ENCODE measurements at regions not wholly inside any gene's neighbourhood (a gene's known extent, or its start where the extent isn't known, plus 50 kb on each side); places are given as distances from the start of the nearest gene placed in this dataset.

DNA sequence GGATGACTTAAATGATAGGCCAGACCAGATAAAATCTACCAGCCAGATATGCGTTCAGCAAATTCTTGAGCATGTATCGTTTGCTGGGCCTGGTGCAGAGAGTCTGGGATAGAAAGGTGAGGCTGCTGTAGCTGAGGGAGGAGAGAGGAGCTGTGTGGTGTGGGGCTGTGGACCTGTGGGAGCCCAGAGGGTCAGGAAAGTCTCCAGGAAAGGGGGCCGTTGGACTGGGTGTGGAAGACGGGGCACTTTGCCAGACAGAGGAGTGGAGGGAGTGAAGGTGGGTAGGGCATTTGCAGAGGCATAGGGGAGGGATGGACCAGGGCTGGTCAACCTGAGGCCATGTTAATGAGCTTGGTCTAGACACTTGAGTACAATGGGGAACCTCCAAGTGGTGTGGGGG, 124.7 kb upstream of the UNC5B start:
- CTCF ChIA-PET, result interaction anchor here (0.6 to 1.4 kb wide), 4 partner anchors 114 to 182 kb away, joined by 3 to 4 read pairs (median 3); no protein-coding TSS in a partner anchor
- no peak for DNase-seq
- H2AFZ ChIP-seq (ENCODE audit: low read depth), result no peak overlapping the region
- POLR2A ChIA-PET, result no interaction called here
- H3K9me3 ChIP-seq, result no peaks in the 10 kb centered on the region
- no peak overlapping the region for H3K27ac ChIP-seq (ENCODE audit: low read depth in 2 of 2, low read length in 1 of 2)
- no peaks in the 10 kb centered on the region for H3F3A ChIP-seq (replicated peaks; ENCODE audit: insufficient read depth)
- no peaks in the 10 kb centered on the region for H3K36me3 ChIP-seq (replicated peaks in 1 of 2; ENCODE audit: control insufficient read depth in 1 of 2, insufficient read depth in 2 of 2, low read length in 1 of 2)
- no peaks in the 10 kb centered on the region for H4K20me1 ChIP-seq (ENCODE audit: insufficient read depth)
- H3K4me2 ChIP-seq, result no peak overlapping the region
- peaks cover 10% of the 10 kb centered on the region; the same call in 1 of the 2 replicates for H3K27me3 ChIP-seq (ENCODE audit: insufficient read depth)
- H3K9me2 ChIP-seq, result no peaks in the 10 kb centered on the region
- TF ChIP-seq MXI1 (IDR thresholded peaks at IDR 0.05; ENCODE audit: low read depth, low read length) (no peak), TAF1 (IDR thresholded peaks at IDR 0.05; ENCODE audit: borderline replicate concordance, low read depth, low read length) (no peak), REST (IDR thresholded peaks at IDR 0.05; ENCODE audit: low read depth, low read length) (no peak), CHD2 (IDR thresholded peaks at IDR 0.05; ENCODE audit: low read length, partially characterized antibody) (no peak), TEAD4 (IDR thresholded peaks at IDR 0.05; ENCODE audit: borderline replicate concordance, insufficient read depth) (no peak), POLR2AphosphoS5 (IDR thresholded peaks at IDR 0.05; ENCODE audit: low read depth, low read length) (no peak), NFIC (IDR thresholded peaks at IDR 0.05; ENCODE audit: borderline replicate concordance) (no peak), ELF1 (IDR thresholded peaks at IDR 0.05) (no peak), FOXJ3 (CRISPR knock-in tag; IDR thresholded peaks at IDR 0.05) (no peak), USF1 (IDR thresholded peaks at IDR 0.05; ENCODE audit: borderline replicate concordance, low read depth) (no peak), YY1 (IDR thresholded peaks at IDR 0.05; ENCODE audit: low read depth) (no peak), EZH2phosphoT487 (IDR thresholded peaks at IDR 0.05; ENCODE audit: borderline replicate concordance, low read depth) (no peak), JUND (IDR thresholded peaks at IDR 0.05) (no peak)
- WGBS (ENCODE audit: low lambda C conversion rate), result 35% methylated on average over 4 of the region's 4 CpGs
- H3K4me1 ChIP-seq (ENCODE audit: control insufficient read depth in 1 of 2, insufficient read depth in 2 of 2, low read depth in 1 of 2, low read length in 1 of 2), result peaks cover 0 to 8% of the 10 kb centered on the region in 2 experiments; a peak in 1 of 4 replicates
- no peak overlapping the region for H3K9ac ChIP-seq
- no peak overlapping the region for H3K4me3 ChIP-seq (ENCODE audit: low read depth in 2 of 2, low read length in 1 of 2)
- H3K79me2 ChIP-seq (ENCODE audit: insufficient read depth), result no peaks in the 10 kb centered on the region

DNA sequence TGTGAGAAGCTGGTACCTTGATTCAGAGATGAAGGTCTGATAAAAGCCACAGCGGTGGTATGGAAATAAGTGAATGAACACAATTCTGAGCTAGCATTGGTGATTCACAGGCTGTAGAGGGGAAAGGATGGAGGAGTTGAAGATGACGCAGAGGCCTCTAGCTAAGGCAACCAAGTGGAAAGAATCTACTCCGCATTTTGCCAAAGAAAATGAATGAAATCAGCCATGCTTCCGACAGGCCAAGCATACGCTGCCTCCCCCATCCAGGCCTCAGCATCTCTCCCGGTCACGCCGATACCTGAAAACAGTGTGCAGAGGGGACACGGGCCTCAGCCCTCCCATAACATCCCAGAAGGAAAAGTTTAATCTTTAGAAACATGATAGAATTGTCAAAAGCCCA, 124.3 kb upstream of the UNC5B start:
- Histone ChIP-seq H3K36me3 (replicated peaks in 1 of 2; ENCODE audit: control insufficient read depth in 1 of 2, insufficient read depth in 2 of 2, low read length in 1 of 2) (no peaks in the 10 kb centered on the region), H3K4me2 (no peak overlapping the region), H3K27ac (ENCODE audit: low read depth in 2 of 2, low read length in 1 of 2) (no peak overlapping the region), H3K27me3 (ENCODE audit: insufficient read depth) (peaks cover 10% of the 10 kb centered on the region; the same call in 1 of the 2 replicates), H3F3A (replicated peaks; ENCODE audit: insufficient read depth) (no peaks in the 10 kb centered on the region), H2AFZ (ENCODE audit: low read depth) (no peak overlapping the region), H3K4me3 (ENCODE audit: low read depth in 2 of 2, low read length in 1 of 2) (no peak overlapping the region), H3K79me2 (ENCODE audit: insufficient read depth) (no peaks in the 10 kb centered on the region), H3K9ac (no peak overlapping the region), H3K9me3 (no peaks in the 10 kb centered on the region), H3K4me1 (ENCODE audit: control insufficient read depth in 1 of 2, insufficient read depth in 2 of 2, low read depth in 1 of 2, low read length in 1 of 2) (peaks cover 0 to 8% of the 10 kb centered on the region in 2 experiments; a peak in 1 of 4 replicates), H3K9me2 (no peaks in the 10 kb centered on the region), H4K20me1 (ENCODE audit: insufficient read depth) (no peaks in the 10 kb centered on the region)
- WGBS (ENCODE audit: low lambda C conversion rate), result 80% methylated on average over 9 of the region's 9 CpGs
- ChIA-PET POLR2A (no interaction called here), CTCF (interaction anchor here (0.6 to 1.4 kb wide), 2 partner anchors 118 to 119 kb away, joined by 3 read pairs; no protein-coding TSS in a partner anchor)
- no peak for DNase-seq
- TF ChIP-seq, protein P1, sequence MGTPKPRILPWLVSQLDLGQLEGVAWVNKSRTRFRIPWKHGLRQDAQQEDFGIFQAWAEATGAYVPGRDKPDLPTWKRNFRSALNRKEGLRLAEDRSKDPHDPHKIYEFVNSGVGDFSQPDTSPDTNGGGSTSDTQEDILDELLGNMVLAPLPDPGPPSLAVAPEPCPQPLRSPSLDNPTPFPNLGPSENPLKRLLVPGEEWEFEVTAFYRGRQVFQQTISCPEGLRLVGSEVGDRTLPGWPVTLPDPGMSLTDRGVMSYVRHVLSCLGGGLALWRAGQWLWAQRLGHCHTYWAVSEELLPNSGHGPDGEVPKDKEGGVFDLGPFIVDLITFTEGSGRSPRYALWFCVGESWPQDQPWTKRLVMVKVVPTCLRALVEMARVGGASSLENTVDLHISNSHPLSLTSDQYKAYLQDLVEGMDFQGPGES (IDR thresholded peaks at IDR 0.05; ENCODE audit: low read depth, low read length), result no peak
- no peak for TF ChIP-seq SIN3A (IDR thresholded peaks at IDR 0.05; ENCODE audit: borderline replicate concordance, low read depth, low read length)
- TF ChIP-seq SMC3 (IDR thresholded peaks at IDR 0.05; ENCODE audit: low read depth, low read length), result no peak
- no peak for TF ChIP-seq NFIC (IDR thresholded peaks at IDR 0.05; ENCODE audit: borderline replicate concordance)
- TF ChIP-seq FOSL2 (IDR thresholded peaks at IDR 0.05; ENCODE audit: borderline replicate concordance, low read depth), result no peak
- no peak for TF ChIP-seq YY1 (IDR thresholded peaks at IDR 0.05; ENCODE audit: low read depth)
- TF ChIP-seq USF1 (IDR thresholded peaks at IDR 0.05; ENCODE audit: borderline replicate concordance, low read depth), result no peak
- no peak for TF ChIP-seq JUND (IDR thresholded peaks at IDR 0.05)
- no peak for TF ChIP-seq CHD2 (IDR thresholded peaks at IDR 0.05; ENCODE audit: low read length, partially characterized antibody)
- TF ChIP-seq TAF1 (IDR thresholded peaks at IDR 0.05; ENCODE audit: borderline replicate concordance, low read depth, low read length), result no peak
- no peak for TF ChIP-seq RAD21 (IDR thresholded peaks at IDR 0.05; ENCODE audit: low read length)
- TF ChIP-seq MEF2A (IDR thresholded peaks at IDR 0.05; ENCODE audit: borderline replicate concordance, low read depth), result no peak
- no peak for TF ChIP-seq RCOR1 (IDR thresholded peaks at IDR 0.05; ENCODE audit: low read length)
- no peak for TF ChIP-seq EP300 (IDR thresholded peaks at IDR 0.05; ENCODE audit: borderline replicate concordance in 1 of 2, low read depth in 1 of 2, low read length in 1 of 2)
- no peak for TF ChIP-seq FOXM1 (IDR thresholded peaks at IDR 0.05; ENCODE audit: low read depth)
- no peak for TF ChIP-seq RFX5 (IDR thresholded peaks at IDR 0.05; ENCODE audit: low read length)
